ENCODE measurements at regions not wholly inside any gene's neighbourhood (a gene's known extent, or its start where the extent isn't known, plus 50 kb on each side); places are given as distances from the start of the nearest gene placed in this dataset.
"Not testable (repeated sequence)": the region's sequence is repeated elsewhere in the genome, so short reads cannot be mapped to it uniquely, and the experiment has no call there.

DNA sequence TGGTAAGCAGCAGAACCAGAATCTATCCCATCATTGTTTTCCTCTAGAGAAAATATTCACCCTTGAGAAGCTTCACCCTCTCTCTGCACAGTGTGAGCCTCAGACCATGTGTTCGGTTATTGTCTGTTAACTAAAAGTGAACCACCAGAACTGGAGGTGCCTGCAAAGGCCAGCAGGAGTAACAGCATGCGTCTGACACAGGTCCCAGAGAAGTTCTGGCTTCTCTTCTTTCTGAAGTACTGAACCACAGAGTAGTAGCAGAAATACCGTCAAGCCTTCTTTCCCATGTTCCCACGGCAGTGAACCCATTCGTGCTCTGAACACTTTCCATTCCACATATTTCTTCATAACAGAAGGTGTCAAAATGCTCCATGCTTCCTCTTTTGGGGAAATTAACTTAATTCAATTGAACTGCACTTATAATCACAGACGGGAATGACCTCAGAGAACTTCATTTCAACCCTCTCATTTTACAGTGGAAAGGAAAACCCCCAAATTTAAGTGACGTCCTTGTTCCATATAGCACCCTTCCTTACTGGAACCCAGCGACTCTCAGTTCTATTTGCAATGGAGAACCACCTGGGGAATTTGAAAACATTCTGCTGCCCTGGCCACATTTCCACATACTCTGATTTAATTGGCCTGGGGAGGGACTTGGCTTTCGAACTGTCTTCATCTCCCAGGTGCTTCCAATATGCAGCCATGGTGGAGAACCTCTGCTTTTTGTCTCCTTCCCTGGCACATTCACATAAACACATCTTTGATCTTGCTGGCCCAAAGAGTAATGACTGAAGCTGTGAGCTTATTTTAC, 519.1 kb downstream of the RNF144A start:
- DNase-seq = peak in 1 of 2 experiments; percentile 42

DNA sequence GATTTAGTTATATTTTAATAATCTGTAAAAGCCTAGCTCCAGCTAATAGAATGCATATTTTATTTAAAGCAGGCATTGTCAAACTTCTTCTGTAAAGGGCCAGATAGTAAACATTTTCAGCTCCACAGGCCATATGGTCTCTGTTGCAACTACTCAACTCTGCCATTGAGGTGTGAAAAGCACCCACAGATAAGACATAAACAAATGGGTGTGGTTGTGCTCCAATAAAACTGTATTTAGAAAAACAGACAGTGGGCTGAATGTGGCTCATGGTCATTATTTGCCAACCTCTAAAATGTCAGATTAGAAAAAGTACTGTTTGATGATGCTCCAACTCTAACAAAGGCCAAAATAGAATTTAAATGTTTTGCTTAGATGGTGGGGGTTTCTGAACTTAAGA, 519.9 kb downstream of the RNF144A start:
- no peak for DNase-seq

DNA sequence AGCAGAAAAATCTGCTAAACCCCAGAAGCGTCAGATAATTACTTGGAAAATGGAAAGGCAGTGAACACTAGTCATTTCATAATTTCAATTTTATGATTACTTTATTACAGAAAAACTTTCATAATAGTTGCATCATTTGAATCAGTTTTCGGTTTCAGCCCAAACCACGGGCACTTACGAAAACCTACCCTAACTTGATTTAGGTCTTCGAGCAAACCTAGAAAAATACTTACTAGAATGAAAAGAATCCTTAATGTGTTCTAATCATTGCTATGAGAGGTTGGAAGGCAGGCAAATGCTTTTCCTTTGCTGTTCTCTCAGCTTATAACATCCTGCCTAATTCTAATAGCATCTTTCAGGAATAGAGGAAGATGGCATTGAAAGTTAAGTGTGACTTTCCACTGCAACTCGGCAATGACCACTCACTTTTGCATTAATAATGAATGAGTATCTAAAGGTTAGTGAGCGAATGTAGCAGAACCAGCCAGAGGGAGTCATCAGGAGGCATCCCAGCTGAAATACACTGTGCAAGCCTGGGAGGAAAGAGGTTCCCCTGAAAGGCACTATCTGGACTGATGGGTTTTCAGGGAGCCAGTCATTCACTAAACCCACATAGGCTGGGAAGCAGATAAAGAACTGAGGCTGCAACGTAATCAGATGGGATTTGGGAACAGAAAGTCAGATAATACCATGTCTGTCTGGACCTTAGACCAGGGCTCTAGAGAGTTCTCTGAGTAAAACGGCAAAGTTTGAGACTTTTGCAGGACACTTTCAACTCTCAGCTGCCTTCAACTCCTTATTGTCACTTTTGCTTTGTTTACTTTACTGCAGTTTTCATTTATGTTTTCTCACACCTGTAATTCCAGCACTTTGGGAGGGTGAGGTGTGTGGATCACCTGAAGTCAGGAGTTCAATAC, 520.8 kb downstream of the RNF144A start:
- DNase-seq = peak in 1 of 2 experiments; percentile 51

DNA sequence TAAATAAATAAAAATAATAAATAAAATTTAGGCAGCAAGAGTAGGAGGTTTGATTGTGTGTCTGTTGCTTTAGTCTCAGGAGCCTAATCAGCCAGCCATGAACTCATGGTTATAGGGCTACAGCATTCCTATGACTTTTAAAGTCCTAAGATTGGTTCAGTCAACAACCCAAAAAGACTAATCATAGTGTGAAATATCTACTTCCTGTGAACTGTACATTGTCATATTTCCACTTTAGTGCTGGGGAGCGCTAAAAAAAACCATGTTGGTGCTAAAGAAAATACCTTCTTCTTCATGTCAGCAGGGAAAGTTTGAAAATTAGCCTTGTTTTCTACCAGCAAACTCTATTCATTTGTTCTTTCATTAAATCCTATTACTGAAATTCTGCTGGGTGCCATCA, 521.6 kb downstream of the RNF144A start:
- DNase-seq = no peak

DNA sequence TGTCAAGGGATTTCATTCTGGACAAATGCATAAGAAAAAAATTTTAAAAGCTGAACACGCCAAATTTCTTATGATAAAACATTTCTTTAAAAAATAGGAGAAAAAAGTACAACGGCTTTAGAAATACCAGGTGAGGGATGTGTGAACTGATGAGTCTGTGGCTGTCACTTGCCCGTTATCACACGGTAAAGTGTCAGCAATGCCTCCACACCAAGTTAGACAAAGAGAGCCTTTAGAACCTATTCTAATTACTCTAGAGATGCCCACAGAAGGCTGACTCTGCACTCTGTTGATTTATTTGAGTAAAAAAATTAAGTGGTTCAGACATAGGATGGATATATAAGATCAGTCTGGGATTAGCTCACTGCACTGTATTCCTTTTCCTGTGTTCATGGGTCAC, 523.8 kb downstream of the RNF144A start:
- DNase-seq = no peak

DNA sequence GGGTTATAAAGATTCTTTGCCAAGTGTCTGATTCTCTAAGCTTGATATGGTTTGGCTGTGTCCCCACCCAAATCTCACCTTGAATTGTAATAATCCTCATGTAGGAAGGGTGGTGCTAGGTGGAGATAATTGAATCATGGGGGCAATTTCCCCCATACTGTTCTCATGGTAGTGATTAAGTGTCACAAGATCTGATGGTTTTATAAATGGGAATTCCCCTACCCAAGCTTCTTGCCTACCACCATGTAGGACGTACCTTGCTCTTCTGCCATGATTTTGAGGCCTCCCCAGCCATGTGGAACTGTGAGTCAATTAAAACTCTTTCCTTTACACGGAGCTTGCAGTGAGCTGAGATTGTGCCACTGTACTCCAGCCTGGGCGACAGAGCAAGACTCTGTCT, 524.6 kb downstream of the RNF144A start:
- DNase-seq = not testable (repeated sequence)

DNA sequence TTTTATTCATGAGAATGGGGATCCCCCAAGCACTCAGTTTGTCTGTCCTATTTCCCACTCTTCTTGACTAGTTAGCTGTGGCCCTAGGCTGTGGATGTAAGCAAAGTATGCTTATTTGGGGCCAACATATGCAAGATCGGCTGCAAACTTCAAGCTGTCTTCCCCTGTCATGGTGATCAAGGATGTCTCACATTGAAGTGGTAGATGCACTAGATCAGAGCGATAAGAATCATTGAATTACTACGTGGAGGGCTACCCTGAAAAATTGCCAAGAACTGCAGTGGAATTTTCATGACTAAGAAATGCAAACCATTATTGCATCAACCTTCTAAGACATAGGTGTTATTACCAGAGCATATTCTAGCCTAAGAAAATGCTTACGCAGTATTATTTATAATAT, 527.4 kb downstream of the RNF144A start:
- no peak for DNase-seq

DNA sequence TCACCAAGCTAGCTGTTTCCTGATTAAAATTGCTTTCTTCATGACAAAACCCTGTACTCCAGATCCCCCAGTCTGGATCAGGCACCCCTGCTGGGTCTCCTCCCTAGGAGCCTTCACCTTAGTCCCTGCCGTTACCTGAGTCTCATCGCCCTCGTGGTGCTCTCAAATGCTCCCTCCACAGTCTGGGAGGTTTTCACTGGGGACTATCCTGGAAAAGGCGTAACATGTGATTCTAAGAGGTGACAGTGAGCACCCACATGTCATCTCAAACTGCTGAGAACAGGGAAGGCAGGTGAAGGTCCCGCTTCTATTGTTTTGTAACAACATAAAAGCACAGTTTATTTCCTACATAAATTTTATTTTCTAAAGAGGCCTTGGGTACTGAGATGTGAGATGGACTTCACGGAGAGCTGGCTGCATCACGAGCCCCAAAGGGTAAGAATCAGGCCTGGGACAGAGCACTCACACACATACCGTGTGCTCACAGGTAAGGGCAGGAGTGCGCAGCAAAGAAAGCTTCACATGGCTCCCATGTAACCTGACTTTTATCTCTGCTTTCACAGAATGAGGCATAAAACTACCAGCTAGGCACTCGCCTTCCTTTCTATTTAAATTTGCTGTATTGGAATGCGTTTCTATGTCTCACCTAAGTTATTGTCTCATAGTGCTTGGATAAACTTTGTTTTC, 531.5 kb downstream of the RNF144A start:
- DNase-seq = no peak

DNA sequence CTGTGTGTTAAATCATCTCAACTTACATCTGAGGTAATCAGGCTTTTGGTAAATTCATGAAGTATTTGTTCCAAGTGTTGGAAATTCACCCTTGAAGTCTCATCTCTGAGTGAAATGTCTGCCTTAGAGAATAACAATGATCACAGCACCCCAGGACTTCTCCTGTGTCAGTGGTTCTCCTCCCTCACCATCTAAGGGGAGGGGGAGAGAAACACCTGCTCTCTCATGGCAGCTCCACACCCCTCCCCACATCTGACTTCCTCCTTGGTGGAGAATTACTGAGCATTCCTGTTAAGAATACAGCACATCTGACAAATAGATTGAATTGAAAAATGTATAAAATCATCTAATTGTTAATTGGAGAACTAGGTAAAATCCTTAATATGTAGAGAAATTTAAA, 532.1 kb downstream of the RNF144A start:
- DNase-seq = no peak

DNA sequence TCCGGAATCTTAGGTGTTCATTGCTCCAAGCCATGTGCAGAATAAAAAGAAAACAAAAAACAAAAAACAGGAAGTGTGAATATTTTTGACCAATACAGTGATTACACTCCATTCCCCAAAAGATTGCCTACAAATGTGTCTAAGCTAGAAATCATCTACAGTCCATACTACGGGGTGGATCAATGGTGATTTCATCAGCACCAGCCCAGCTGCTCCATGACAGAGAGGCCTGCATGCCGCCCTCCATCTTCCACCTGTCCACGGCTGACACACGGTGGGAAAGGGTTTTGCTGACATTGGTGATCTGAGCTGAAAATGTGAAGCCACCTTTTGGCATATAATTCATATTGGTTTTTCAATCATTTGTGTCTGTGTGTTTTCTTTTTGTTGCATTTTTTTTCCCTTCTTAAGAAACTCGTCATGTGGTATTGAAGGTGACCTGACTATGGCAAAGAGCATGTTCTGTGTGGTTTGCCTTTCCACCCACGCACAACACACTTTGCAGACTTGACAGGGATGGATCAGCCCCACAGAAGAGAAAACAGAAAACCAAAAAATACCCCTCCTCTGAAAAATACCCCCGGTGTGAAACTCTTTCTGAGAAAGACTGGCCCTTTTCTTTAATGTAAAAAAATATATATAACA, 533.1 kb downstream of the RNF144A start:
- DNase-seq = peak in 1 of 2 experiments; percentile 71

DNA sequence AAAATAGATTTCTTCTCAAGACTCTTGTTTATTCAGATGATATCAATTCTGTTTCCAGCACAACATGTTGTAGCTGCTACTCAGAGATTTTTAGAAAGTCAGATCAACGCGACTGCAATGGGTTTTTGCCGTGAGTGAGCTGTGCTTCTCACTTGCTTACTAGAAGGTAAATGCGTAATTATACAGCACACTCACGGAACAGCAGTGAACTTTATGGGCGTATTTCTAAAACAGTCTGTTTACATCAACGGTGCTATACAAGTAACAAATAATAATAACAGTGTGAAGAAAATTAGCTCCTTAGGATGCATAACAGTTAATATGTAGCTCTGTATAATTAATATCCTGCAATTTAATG, 533.6 kb downstream of the RNF144A start:
- no peak for DNase-seq

DNA sequence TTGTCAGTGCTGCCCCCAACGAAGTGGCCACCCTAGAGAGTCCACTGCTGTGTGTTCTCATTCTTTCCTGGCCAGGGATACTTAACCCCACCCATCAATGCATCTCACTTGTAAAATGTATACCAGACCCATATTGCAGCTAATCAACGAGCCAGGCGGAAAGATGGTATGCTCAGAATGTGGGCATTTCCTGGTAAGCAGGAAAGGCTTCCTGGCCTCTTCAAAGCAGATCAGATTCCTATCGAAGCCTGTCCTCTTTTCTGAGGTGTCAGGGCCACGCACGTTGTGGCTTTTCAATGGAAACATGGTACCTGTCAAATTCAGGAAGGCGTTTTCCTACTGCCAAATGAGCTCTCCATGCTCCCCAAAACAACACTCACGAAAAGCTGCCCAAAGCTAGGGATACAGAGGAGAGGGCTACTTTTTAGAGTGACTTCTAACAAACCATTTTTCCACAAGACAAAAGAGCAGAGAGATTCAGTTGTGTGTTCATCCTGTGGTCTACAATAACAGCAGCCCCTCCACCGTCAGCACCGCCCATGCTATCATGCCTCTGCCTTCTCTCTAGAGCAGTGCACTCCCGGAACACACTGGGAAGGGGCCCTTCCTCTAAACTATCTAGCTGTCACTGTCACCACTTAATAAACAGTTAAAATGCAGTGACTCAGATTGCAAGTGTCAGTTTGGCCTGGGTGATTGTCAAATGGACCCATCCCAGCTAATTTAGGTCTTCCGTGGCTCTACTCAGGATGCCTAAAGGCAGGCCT, 535.1 kb downstream of the RNF144A start:
- peak in 1 of 2 experiments; percentile 47 for DNase-seq

DNA sequence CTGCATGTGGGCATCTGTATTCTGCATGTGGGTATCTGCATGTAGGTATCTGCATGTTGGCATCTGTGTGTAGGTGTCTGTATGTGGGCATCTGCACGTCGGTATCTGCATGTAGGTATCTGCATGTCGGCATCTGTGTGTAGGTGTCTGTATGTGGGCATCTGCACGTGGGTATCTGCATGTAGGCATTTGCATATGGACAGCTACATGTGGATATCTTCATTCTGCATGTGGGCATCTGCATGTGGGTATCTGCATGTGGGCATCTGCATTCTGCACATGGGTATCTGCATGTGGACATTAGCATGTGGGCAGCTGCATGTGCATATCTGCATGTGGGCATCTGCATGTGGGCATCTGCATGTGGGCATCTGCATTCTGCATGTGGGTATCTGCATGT, 537.4 kb downstream of the RNF144A start:
- no peak for DNase-seq

DNA sequence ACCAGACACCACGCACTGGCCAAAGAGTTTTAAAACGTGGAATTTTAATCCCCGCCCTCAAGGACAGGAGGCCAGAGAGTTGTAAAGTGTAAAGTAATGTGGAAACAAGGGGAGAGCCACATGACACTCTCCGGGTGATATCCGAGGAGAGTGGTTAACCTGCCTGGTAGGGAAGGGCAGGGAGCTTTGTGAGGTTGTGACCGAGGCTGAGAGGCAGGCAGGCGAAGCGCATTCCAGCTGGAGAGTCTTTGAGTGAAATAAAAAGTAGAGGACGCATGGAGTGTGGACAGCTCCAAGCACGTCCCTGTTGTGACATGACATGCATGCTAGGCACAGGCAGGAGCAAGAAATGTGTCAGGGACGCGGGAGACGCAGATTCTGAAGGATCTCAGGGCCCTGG, 539.5 kb downstream of the RNF144A start:
- no peak for DNase-seq

DNA sequence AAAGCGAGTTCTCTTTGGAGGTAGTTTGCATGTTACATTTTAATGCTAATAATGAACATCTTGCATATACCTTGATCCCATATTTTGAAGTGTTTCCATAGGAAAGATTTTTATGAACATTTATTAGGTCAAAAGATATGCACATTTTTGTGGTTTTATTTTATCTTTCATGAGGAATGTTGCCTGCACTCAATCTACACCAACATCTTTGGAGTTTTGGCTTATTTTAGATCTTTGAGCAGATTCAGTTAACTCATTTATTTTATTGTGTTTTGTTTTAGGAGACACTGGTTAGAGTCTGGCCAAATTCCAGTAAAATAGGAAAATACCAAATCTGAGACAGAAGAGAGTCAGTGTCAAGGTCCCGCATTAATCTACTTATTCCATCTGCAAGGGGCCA, 540.9 kb downstream of the RNF144A start:
- no peak for DNase-seq

DNA sequence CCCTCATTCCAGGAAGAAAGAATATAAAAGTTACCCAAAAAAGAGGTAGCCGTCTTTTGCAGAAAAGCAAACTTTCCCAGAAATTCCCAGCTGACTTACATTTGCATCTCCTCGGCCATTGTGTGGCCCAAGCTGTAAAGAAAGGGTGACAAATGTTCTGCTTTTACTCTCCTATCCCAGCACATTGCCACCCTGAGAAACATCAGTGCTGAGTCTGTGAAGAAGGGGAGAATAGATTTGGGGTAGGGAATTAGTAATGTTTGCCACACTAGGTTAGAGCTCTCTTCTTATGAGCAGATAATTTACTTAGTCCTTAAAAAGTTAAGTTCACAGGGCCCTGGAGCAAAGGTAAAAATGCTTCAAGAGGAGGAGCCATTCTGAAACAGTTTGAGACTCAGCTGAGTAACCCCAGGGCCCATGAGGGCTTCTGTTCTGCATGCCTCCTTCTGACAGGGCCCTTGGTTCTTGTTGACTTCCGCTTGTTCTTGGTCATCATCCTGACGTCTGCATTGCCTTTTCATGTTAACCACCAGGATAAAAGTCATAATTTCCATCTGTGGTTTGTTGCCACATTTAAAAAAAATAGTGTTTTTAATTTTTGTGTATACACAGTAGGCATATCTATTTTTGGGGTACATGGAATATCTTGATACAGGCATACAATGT, 550.7 kb downstream of the RNF144A start:
- peak; percentile 44 to 55 for DNase-seq

DNA sequence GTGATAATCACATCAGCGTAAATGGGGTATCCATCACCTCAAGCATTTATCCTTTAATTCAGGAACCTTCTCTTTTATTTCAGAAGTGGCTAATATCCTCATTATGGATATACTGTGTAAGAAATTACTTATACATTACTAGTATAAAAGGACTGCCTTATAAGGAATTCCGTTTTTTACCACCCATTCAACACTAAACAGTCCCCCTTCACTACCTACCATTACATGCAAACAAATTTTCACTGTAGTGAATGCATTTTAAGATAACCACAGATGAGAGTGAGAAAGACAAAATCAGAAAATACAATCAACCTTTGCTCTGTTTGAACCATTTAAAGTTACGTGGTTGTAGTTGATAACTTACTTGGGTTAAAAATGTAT, 551.2 kb downstream of the RNF144A start:
- DNase-seq = no peak

DNA sequence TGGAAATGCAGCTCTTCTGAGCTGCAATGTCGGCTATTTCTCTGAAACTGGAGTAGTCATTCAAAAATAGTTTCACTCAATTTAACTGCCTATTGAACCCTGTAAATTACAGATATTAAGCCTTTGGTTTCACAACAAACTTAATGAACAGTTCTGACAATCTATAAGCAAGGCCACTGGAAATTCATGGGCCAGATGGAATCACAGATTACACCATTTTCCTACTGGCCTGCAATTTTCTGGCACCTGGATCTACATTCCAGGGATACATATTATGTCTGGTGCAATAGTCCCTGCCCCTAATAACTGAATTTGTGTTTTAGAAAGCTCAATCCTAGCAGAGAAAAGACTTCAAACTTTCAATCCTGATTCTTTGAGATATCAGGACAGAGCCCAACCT, 551.7 kb downstream of the RNF144A start:
- no peak for DNase-seq

DNA sequence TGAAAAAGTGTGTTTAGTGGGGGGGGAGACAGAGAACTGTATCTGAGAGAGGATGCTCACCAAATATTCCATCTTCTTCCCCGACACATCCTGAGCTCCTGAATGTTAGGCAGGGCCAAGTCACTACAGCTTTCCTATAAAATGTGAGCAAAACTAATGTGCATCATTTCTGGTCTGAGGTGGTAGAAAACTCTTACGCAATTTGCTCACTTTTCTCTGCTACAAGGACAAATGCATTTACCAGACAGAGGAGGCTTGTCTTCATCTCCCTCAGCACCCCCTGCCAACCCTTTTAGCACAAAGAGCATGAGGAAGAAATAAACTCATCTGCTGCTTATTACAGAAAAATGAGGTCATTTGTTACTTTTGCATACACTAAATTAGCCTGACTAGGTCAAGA, 554.0 kb downstream of the RNF144A start:
- no peak for DNase-seq

DNA sequence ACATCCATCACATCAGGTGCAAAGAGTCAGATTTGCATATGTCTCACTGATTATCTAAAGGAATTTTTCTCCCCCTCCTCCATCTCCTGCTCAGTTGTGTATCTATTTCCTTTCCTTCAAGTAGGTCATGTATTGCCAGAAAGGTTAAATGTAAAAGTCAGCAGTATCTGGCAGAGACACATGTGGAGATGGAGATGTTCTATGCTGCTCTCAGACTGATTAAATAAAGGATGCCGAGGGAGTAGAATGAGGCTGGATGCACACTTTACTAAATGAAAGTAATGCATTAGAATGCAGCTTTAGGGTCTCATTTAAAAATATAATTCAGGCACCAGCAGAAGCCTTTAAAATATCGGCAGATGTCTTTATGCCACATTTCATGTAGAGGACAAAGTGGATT, 555.3 kb downstream of the RNF144A start:
- DNase-seq = no peak

DNA sequence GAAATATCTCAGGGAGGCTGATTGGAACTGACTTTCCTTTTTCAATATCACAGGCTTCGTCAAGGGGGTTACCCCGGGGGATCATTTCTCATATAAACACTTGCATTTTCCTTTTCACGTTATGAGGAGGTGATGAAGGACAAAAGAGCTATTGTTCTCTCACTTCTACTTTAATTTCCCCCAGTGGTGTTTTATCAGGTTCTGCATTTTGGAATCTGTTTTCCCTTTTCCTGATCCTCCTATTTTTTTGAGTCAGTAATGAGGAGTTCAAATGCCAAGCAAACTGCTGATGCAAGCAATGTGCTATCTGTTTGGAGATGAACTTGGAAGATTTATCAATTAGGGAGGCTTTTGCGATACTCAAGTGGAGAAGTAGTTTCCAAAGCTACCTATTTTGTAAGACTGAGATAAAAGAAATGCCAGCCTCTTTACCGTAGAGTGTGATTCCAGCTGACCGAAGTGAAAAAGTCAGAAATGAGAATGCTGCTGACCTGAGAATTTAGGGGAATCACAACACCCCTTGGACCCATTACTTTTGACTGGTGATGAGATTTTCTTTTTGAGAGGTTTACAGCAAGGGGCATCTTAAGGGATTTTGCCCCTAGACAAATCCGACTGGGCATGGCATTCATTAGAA, 556.0 kb downstream of the RNF144A start:
- DNase-seq = no peak

Measured in activated CD4-positive, alpha-beta T cell treated with anti-CD3 and anti-CD28 coated beads, Interleukin-2, amount 50 U/mL, for 48 hours (primary cell).